VCaP (cell line): ENCODE measurements at regions not wholly inside any gene's neighbourhood (a gene's known extent, or its start where the extent isn't known, plus 50 kb on each side); places are given as distances from the start of the nearest gene placed in this dataset.

Source experiments
- H3K27ac ChIP-seq: fragments of 450-650 bp; 2 replicates; pipeline ENCODE4 v1.5.1; 2017
- CTCF ChIP-seq: fragments of 450-650 bp; conservative IDR thresholded peaks from 2 replicates; pipeline ENCODE4 v1.5.1; 2017; ENCODE audit warnings: mild to moderate bottlenecking, moderate library complexity

- no peak overlapping the region for H3K27ac ChIP-seq
- TF ChIP-seq CTCF, result no peak
Observed at GRCh38 chr6:14910692-14911547, 334.9 kb upstream of the JARID2 start.

GRCh38 chr6:14912226-14912625, 333.6 kb upstream of the JARID2 start:
- no peak overlapping the region for H3K27ac ChIP-seq
- no peak for TF ChIP-seq CTCF

- H3K27ac ChIP-seq, result no peak overlapping the region
- TF ChIP-seq CTCF, result no peak
Observed at GRCh38 chr6:14912706-14913105, 333.2 kb upstream of the JARID2 start.

- no peak overlapping the region for H3K27ac ChIP-seq
- no peak for TF ChIP-seq CTCF
Observed at GRCh38 chr6:14913931-14914330, 331.9 kb upstream of the JARID2 start.

GRCh38 chr6:14915888-14916832, 329.7 kb upstream of the JARID2 start:
- H3K27ac ChIP-seq, result no peak overlapping the region

GRCh38 chr6:14917109-14917910, 328.6 kb upstream of the JARID2 start:
- TF ChIP-seq CTCF, result no peak
- H3K27ac ChIP-seq, result no peak overlapping the region

More at GRCh38 chr6:14915888-14916832, 329.7 kb upstream of the JARID2 start:
- TF ChIP-seq CTCF, result no peak
